ENCODE measurements at regions not wholly inside any gene's neighbourhood (a gene's known extent, or its start where the extent isn't known, plus 50 kb on each side); places are given as distances from the start of the nearest gene placed in this dataset.
A peak's percentile ranks its signal among the peaks of the same experiment; 100 is the strongest.
"Not testable (repeated sequence)": the region's sequence is repeated elsewhere in the genome, so short reads cannot be mapped to it uniquely, and the experiment has no call there.

GRCh38 chr1:184820218-184820750 is 65.6 kb upstream of the EDEM3 start:
- no peak for DNase-seq (ENCODE audit: low read depth)

GRCh38 chr1:184818646-184819045 is 64.0 kb upstream of the EDEM3 start:
- no peak for DNase-seq (ENCODE audit: low read depth)

- not testable (repeated sequence) for DNase-seq (ENCODE audit: low read depth)
Measured at GRCh38 chr1:184817003-184817402, 62.3 kb upstream of the EDEM3 start.

GRCh38 chr1:184813528-184814089 is 59.0 kb upstream of the EDEM3 start:
- DNase-seq (ENCODE audit: low read depth) = no peak

GRCh38 chr1:184811439-184812111 is 56.9 kb upstream of the EDEM3 start:
- no peak for DNase-seq (ENCODE audit: low read depth)

DNA sequence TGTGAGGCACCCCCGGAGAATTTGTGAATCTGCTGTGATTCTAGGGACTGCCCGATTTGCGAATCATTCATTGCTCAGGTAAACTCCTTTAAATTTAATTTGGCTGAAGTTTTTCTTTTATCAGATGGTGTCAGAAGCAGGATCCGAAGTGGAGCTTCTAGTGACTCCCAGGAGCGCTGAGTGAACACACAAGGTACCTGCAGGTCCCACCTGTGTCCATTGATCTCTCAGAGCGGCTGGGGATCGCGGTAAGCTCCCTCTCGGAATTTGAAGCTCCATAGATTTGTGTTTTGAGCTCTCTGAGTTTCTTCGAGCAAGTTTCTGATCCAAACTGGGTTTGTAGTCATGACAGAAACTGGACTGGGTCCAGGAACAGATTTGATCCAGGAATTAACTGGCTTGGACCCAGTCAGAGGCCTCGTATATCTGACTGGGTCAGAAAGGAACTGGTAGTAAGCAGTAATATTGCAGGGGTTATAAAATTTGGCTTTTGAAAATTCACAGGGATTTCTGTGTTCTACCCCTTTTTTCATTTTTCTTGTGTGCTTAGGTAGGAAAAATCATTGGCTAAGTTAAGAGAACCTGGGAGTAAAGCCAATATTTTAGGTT is 56.2 kb upstream of the EDEM3 start:
- DNase-seq (ENCODE audit: low read depth) = no peak

DNA sequence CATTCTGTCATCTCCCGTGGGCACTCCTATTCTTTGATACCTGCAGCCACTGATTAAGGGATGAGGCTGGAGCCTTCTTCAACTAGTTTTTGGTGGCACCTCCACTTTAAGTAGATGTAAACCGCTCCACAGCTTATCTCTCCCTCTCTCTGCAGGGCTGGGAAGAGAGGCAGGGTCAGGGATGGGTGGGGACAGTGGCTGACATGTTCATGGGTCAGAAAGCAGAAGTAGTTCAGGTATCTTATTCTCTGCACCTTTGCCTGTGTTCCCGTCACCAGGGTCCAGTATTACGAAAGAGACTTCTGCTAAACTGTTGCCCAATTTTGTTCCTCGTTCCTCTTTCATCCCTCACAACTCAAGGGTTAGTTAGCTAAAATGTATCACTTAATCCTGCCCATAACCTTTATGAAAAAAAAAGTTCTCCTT is 51.7 kb upstream of the EDEM3 start:
- DNase-seq (ENCODE audit: low read depth) = no peak

DNA sequence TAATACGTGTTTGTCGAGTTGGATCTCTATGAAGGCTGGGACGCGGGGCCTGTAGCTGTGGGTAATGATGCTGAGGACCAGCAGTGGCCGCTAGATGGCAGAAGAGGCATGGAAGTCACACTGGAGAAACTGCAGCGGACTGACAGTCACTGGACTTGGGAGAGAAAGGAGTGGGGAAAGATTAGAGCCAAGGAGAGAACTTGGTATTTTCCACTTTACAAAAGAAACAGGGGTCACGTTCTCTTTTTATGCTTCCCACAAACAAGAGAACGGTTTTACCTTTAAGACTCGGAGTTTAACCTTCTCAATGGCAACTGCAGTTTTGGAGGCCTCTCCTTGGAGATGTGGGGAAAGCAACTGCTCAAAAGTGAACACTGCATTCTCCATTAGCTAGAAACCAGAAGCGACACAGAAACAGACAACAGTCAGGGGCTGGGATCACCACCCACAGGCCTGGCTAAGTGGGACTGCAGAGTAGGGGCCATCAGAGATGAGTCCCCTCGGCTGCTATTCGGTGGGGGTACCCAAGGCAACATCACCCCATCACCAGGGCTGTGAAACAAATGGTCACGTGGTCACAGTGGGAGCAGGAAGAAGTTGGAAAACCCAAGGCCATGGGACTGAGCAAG is 51.1 kb upstream of the EDEM3 start:
- peak; percentile 74 for DNase-seq (ENCODE audit: low read depth)
